KMS-11 (cell line): ENCODE measurements at regions not wholly inside any gene's neighbourhood (a gene's known extent, or its start where the extent isn't known, plus 50 kb on each side); places are given as distances from the start of the nearest gene placed in this dataset.

Experiments
- H2AFZ ChIP-seq: fragments of 200-600 bp; sonication (generic); 2 replicates; pipeline ENCODE4 v1.6.1; 2016; ENCODE audit warnings: antibody characterized with exemption, mixed run types, low read depth
- H3K27ac ChIP-seq: fragments of 200-600 bp; sonication (generic); 2 replicates; pipeline ENCODE4 v1.6.1; 2016; ENCODE audit warnings: mild to moderate bottlenecking, mixed run types
- H3K27me3 ChIP-seq: fragments of 200-600 bp; sonication (generic); 2 replicates; pipeline ENCODE4 v1.6.1; 2017; ENCODE audit warnings: mild to moderate bottlenecking, low read depth, mixed run types, moderate library complexity; ENCODE audit not compliant: insufficient read depth
- H3K36me3 ChIP-seq: fragments of 200-600 bp; sonication (generic); 2 replicates; pipeline ENCODE4 v1.6.1; 2017; ENCODE audit warnings: mild to moderate bottlenecking, mixed run types; ENCODE audit not compliant: insufficient read depth
- H3K4me1 ChIP-seq: fragments of 200-600 bp; sonication (generic); 2 replicates; pipeline ENCODE4 v1.6.1; 2016; ENCODE audit warnings: mild to moderate bottlenecking, low read depth, mixed run types; ENCODE audit not compliant: poor library complexity, severe bottlenecking
- H3K4me2 ChIP-seq: fragments of 200-600 bp; sonication (generic); 2 replicates; pipeline ENCODE4 v1.7.0; 2016; ENCODE audit warnings: mild to moderate bottlenecking, mixed run types
- H3K4me3 ChIP-seq: fragments of 200-600 bp; sonication (generic); IDR thresholded peaks from 2 replicates; pipeline ENCODE4 v1.6.1; 2017; ENCODE audit warnings: low read depth, low read length, mixed read lengths; ENCODE audit not compliant: insufficient read depth
- H3K79me2 ChIP-seq: fragments of 200-600 bp; sonication (generic); 2 replicates; pipeline ENCODE4 v1.6.1; 2016; ENCODE audit warnings: low read depth, mixed run types; ENCODE audit not compliant: insufficient read depth
- H3K9ac ChIP-seq: fragments of 200-600 bp; sonication (generic); 2 replicates; pipeline ENCODE4 v1.6.1; 2016; ENCODE audit warnings: mild to moderate bottlenecking, mixed run types
- H4K20me1 ChIP-seq: fragments of 200-600 bp; sonication (generic); 2 replicates; pipeline ENCODE4 v1.6.1; 2016; ENCODE audit warnings: mild to moderate bottlenecking, mixed run types; ENCODE audit not compliant: insufficient read depth
- CTCF ChIP-seq: fragments of 200-600 bp; sonication (generic); conservative IDR thresholded peaks from 2 replicates; pipeline ENCODE4 v1.6.1; 2017; ENCODE audit warnings: low read depth, mild to moderate bottlenecking, antibody characterized with exemption, low read length, moderate library complexity, mixed read lengths

DNA sequence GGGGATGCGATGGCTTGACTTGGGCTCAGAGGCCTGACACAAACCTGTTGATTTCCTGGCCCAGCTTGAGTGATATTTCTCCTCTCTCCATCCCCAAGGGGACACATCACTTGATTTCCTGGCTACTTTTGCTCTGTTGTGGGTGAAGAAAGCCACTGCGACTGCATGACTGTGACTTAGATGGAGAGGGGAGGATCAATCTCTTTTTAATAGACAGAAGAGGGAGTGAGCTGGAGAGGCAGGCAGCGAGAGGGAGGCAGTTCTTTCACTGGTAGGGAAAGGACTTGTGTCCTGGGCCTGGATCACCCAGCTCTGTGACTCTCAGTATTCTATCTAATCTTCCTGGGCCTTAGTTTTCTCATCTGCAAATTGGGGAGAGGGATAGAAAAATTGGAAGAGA lies 189.8 kb upstream of the RGMA start:
- no peak overlapping the region for H2AFZ ChIP-seq
- no peaks in the 10 kb centered on the region for H3K27me3 ChIP-seq
- H3K36me3 ChIP-seq, result no peaks in the 10 kb centered on the region
- H3K4me1 ChIP-seq, result no peaks in the 10 kb centered on the region
- H3K27ac ChIP-seq, result no peak overlapping the region
- no peaks in the 10 kb centered on the region for H4K20me1 ChIP-seq
- H3K79me2 ChIP-seq, result no peaks in the 10 kb centered on the region
- no peak overlapping the region for H3K4me2 ChIP-seq
- H3K4me3 ChIP-seq, result no peak overlapping the region
- no peak for TF ChIP-seq CTCF
- H3K9ac ChIP-seq, result no peak overlapping the region

- H3K79me2 ChIP-seq, result no peaks in the 10 kb centered on the region
- H4K20me1 ChIP-seq, result no peaks in the 10 kb centered on the region
- H3K9ac ChIP-seq, result no peak overlapping the region
- no peaks in the 10 kb centered on the region for H3K4me1 ChIP-seq
- no peak overlapping the region for H3K4me2 ChIP-seq
- H3K36me3 ChIP-seq, result no peaks in the 10 kb centered on the region
- no peaks in the 10 kb centered on the region for H3K27me3 ChIP-seq
- H2AFZ ChIP-seq, result no peak overlapping the region
- TF ChIP-seq CTCF, result no peak
- no peak overlapping the region for H3K27ac ChIP-seq
- no peak overlapping the region for H3K4me3 ChIP-seq
Measured at GRCh38 chr15:93278006-93278405, 189.0 kb upstream of the RGMA start.

GRCh38 chr15:93274257-93274656 lies 185.2 kb upstream of the RGMA start:
- Histone ChIP-seq H2AFZ (no peak overlapping the region), H3K4me3 (no peak overlapping the region), H3K36me3 (no peaks in the 10 kb centered on the region), H3K27ac (no peak overlapping the region), H3K9ac (no peak overlapping the region), H4K20me1 (no peaks in the 10 kb centered on the region), H3K27me3 (no peaks in the 10 kb centered on the region), H3K79me2 (no peaks in the 10 kb centered on the region), H3K4me2 (no peak overlapping the region), H3K4me1 (no peaks in the 10 kb centered on the region)
- TF ChIP-seq CTCF, result no peak

DNA sequence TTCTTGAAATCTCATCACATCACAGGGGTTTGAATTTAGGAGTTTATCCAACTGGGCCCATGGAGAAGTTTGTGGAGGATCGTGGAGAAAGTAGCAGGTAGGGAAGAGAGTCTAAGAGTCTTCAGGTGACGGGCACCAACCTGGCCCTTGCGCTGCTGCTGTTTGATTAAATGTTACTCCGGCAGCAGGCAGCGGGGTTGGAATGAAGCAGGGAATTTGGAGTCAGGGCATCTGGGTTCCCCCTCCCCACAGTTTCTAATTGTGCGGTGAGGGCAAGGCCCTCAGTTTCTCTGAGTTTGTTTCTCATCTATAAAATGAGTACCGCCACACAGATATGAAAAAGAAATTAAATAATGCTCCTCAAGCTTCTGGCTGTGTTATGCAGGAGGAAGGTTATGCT lies 182.9 kb upstream of the RGMA start:
- Histone ChIP-seq H2AFZ (no peak overlapping the region), H3K36me3 (no peaks in the 10 kb centered on the region), H3K27me3 (no peaks in the 10 kb centered on the region), H3K4me3 (no peak overlapping the region), H3K9ac (no peak overlapping the region), H3K4me1 (no peaks in the 10 kb centered on the region), H4K20me1 (no peaks in the 10 kb centered on the region), H3K79me2 (no peaks in the 10 kb centered on the region), H3K27ac (no peak overlapping the region), H3K4me2 (no peak overlapping the region)
- TF ChIP-seq CTCF, result no peak
